ENCODE measurements at regions not wholly inside any gene's neighbourhood (a gene's known extent, or its start where the extent isn't known, plus 50 kb on each side); places are given as distances from the start of the nearest gene placed in this dataset.

DNA sequence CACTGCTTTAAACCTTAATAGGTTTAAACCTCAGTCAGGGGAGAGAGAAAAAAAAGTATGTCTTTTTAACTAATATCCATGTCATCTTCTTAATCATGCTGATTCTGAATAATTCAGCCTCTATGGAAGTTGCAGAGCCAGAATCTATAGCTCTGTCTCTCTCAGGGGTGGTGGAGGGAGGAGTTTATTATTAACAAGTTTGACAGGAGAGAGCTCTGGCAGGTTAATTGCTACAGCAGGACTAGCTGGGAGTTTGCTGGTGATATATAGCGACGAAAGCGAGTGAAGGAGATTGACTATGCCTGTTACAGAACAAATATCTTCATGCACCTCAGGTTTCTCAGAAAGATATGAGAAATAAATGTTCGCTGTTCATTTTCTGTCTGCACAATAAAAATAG is 586.4 kb downstream of the TLE4 start:
- Histone ChIP-seq H3K4me2 (ENCODE audit: control insufficient read depth, extremely low read depth, insufficient read depth, low read depth, low read length) (no peak overlapping the region), H3K9ac (ENCODE audit: control insufficient read depth, extremely low read depth, insufficient read depth, low read length) (no peak overlapping the region), H3K79me2 (ENCODE audit: control insufficient read depth, insufficient read depth, low read length) (no peaks in the 10 kb centered on the region), H3K4me1 (ENCODE audit: control insufficient read depth, extremely low read depth, insufficient read depth, low read length) (no peaks in the 10 kb centered on the region), H3K27me3 (ENCODE audit: control insufficient read depth, extremely low read depth, insufficient read depth, low read length) (no peaks in the 10 kb centered on the region), H3K36me3 (ENCODE audit: control insufficient read depth in 2 of 2, extremely low read depth in 1 of 2, insufficient read depth in 2 of 2, low read length in 2 of 2) (no peaks in the 10 kb centered on the region), H3K9me3 (ENCODE audit: control insufficient read depth, low read depth, low read length) (no peaks in the 10 kb centered on the region), H3K9me1 (ENCODE audit: control insufficient read depth, extremely low read depth, insufficient read depth, low read length) (no peaks in the 10 kb centered on the region), H3K4me3 (ENCODE audit: control insufficient read depth in 2 of 3, extremely low read depth in 1 of 3, insufficient read depth in 2 of 3, low read depth in 1 of 3, low read length in 3 of 3) (no peak overlapping the region), H4K20me1 (ENCODE audit: control insufficient read depth, extremely low read depth, insufficient read depth, low read length) (no peaks in the 10 kb centered on the region), H3K27ac (ENCODE audit: control insufficient read depth, insufficient read depth, low read length) (no peak overlapping the region), H2AFZ (ENCODE audit: control insufficient read depth, low read length) (no peak overlapping the region)
- dilution Hi-C loops (cut with MboI; ENCODE audit: extremely low pct_ligation_motif_present, low sequenced_read_pairs): no loop called here
- TF ChIP-seq, protein P1, sequence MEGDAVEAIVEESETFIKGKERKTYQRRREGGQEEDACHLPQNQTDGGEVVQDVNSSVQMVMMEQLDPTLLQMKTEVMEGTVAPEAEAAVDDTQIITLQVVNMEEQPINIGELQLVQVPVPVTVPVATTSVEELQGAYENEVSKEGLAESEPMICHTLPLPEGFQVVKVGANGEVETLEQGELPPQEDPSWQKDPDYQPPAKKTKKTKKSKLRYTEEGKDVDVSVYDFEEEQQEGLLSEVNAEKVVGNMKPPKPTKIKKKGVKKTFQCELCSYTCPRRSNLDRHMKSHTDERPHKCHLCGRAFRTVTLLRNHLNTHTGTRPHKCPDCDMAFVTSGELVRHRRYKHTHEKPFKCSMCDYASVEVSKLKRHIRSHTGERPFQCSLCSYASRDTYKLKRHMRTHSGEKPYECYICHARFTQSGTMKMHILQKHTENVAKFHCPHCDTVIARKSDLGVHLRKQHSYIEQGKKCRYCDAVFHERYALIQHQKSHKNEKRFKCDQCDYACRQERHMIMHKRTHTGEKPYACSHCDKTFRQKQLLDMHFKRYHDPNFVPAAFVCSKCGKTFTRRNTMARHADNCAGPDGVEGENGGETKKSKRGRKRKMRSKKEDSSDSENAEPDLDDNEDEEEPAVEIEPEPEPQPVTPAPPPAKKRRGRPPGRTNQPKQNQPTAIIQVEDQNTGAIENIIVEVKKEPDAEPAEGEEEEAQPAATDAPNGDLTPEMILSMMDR (optimal IDR thresholded peaks at IDR 0.05 in 1 of 3, IDR thresholded peaks at IDR 0.05 in 1 of 3, conservative IDR thresholded peaks at IDR 0.05 in 1 of 3; ENCODE audit: extremely low read depth in 1 of 3, insufficient read depth in 2 of 3, low read length in 3 of 3): no peak
- no peak for TF ChIP-seq EZH2 (IDR thresholded peaks at IDR 0.05; ENCODE audit: low read length)
- FAIRE-seq (no peak), DNase-seq (ENCODE audit: low read depth, low spot score) (no peak)

DNA sequence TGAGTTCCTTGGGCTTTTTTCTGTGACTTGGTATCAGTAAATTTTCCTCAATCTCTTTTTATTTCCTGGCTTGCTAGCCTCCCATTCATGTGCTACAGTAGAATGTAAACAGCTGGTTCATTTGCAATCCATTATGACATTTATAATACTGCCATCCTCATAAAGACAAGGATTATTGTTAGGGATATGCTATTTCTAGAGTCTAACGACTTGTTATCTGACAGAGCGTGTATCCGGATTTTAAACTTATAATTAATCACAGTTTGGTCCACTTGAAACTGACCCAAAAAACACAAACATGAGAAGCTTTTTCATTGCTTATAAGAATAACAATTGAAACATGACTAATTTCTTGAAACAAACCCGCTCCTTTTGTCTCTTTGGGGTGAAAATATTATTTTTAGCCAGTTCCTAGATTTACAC is 585.8 kb downstream of the TLE4 start:
- H3K36me3 ChIP-seq (ENCODE audit: control insufficient read depth in 2 of 2, extremely low read depth in 1 of 2, insufficient read depth in 2 of 2, low read length in 2 of 2): no peaks in the 10 kb centered on the region
- no peak overlapping the region for H3K9ac ChIP-seq (ENCODE audit: control insufficient read depth, extremely low read depth, insufficient read depth, low read length)
- no peak for TF ChIP-seq EZH2 (IDR thresholded peaks at IDR 0.05; ENCODE audit: low read length)
- TF ChIP-seq, protein P1 (optimal IDR thresholded peaks at IDR 0.05 in 1 of 3, IDR thresholded peaks at IDR 0.05 in 1 of 3, conservative IDR thresholded peaks at IDR 0.05 in 1 of 3; ENCODE audit: extremely low read depth in 1 of 3, insufficient read depth in 2 of 3, low read length in 3 of 3): no peak
- DNase-seq (ENCODE audit: low read depth, low spot score) (no peak), FAIRE-seq (no peak)
- no peaks in the 10 kb centered on the region for H3K79me2 ChIP-seq (ENCODE audit: control insufficient read depth, insufficient read depth, low read length)
- H3K4me2 ChIP-seq (ENCODE audit: control insufficient read depth, extremely low read depth, insufficient read depth, low read depth, low read length): no peak overlapping the region
- H2AFZ ChIP-seq (ENCODE audit: control insufficient read depth, low read length): no peak overlapping the region
- H3K9me3 ChIP-seq (ENCODE audit: control insufficient read depth, low read depth, low read length): no peaks in the 10 kb centered on the region
- dilution Hi-C loops (cut with MboI; ENCODE audit: extremely low pct_ligation_motif_present, low sequenced_read_pairs): no loop called here
- no peak overlapping the region for H3K4me3 ChIP-seq (ENCODE audit: control insufficient read depth in 2 of 3, extremely low read depth in 1 of 3, insufficient read depth in 2 of 3, low read depth in 1 of 3, low read length in 3 of 3)
- H3K9me1 ChIP-seq (ENCODE audit: control insufficient read depth, extremely low read depth, insufficient read depth, low read length): no peaks in the 10 kb centered on the region
- H3K4me1 ChIP-seq (ENCODE audit: control insufficient read depth, extremely low read depth, insufficient read depth, low read length): no peaks in the 10 kb centered on the region
- H3K27me3 ChIP-seq (ENCODE audit: control insufficient read depth, extremely low read depth, insufficient read depth, low read length): no peaks in the 10 kb centered on the region
- H3K27ac ChIP-seq (ENCODE audit: control insufficient read depth, insufficient read depth, low read length): no peak overlapping the region
- no peaks in the 10 kb centered on the region for H4K20me1 ChIP-seq (ENCODE audit: control insufficient read depth, extremely low read depth, insufficient read depth, low read length)
